SKM-1 treated with dmso at 0.1 percent for 144 hours (cell line): ENCODE measurements at regions not wholly inside any gene's neighbourhood (a gene's known extent, or its start where the extent isn't known, plus 50 kb on each side); places are given as distances from the start of the nearest gene placed in this dataset.
A peak's percentile ranks its signal among the peaks of the same experiment; 100 is the strongest.
"Not testable (repeated sequence)": the region's sequence is repeated elsewhere in the genome, so short reads cannot be mapped to it uniquely, and the experiment has no call there.

Source experiments
- DNase-seq: peaks from one replicate; lab custom pipeline; 2025; ENCODE audit not compliant: unreplicated experiment; lab: John Stamatoyannopoulos, UW

DNA sequence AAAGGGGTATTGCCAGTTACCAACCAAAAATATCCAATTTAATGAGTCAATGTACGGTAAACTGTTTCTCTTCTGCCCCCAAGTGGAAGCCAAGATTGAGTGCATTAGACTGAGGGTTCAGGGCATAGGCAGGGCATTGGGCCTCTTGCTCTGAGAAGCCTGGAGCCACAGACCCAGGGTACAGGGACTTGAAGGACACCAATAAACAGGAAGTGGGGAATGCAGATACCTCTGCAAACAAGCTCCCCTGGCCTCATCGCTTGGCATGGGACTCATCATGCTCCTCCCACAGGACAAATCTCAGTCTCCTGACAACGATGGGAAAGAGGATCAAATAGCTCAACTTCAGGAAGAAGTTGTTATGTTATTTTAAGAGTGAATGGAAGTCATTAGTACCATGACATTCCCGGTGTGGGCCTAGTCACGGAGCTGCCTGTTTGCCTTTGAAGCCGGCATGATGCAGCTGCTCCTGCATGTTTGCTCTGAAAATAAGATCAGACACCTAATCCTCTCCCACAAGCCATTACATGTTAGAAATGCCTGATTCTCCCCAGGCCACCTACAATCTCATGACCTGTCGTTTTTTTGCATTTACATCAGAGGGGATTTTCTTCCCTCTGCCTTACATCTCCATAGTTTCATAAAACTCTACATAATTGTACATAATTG, 224.2 kb downstream of the RCHY1 start:
- DNase-seq = peak; percentile 30

GRCh38 chr4:75287738-75288517, 226.3 kb downstream of the RCHY1 start:
- DNase-seq = no peak

DNA sequence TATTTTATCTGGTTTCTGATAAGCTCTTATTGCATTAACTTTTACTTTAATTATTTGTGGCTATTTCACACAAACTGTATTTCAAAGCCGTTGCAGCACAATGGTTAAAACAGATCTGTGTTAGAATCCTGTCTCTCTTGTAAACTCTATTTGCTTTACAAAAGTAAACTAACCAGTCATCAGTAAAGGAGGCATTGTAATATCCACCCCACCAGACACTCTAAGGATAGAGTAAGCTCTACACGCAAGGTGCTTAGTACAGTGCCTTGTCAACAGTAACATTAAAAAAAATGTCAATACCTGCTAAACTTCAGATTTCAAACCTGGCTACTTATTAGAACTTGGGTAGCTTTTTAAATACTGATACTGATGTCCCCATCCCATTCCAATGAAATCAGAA, 228.4 kb downstream of the RCHY1 start:
- no peak for DNase-seq

GRCh38 chr4:75284831-75285230, 229.4 kb downstream of the RCHY1 start:
- no peak for DNase-seq

- not testable (repeated sequence) for DNase-seq
Observed at GRCh38 chr4:75280461-75280860, 233.7 kb downstream of the RCHY1 start.

- no peak for DNase-seq
Observed at GRCh38 chr4:75259306-75259705, 254.9 kb downstream of the RCHY1 start.

- DNase-seq = no peak
Observed at GRCh38 chr4:75255261-75255660, 258.9 kb downstream of the RCHY1 start.

DNA sequence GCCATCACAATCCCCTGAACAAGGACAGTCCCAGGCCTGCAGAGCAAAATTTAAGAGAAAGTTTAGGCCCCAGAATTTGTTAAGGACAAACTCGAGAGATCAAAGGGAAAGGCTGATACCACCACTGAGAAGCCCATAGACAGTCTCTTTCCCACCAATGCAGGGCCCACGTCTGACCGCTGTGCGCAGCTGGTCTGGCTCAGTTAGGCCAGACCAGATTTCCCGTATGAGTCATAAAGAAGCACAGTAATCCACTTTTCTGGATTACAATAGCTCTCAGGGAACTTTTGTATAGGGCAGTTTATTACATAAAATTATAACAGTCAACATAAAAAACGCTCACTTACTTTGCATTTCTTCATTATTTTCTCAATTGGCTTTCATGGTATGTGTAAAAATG, 259.5 kb downstream of the RCHY1 start:
- DNase-seq = no peak

GRCh38 chr4:75253094-75253493, 261.1 kb downstream of the RCHY1 start:
- not testable (repeated sequence) for DNase-seq

DNA sequence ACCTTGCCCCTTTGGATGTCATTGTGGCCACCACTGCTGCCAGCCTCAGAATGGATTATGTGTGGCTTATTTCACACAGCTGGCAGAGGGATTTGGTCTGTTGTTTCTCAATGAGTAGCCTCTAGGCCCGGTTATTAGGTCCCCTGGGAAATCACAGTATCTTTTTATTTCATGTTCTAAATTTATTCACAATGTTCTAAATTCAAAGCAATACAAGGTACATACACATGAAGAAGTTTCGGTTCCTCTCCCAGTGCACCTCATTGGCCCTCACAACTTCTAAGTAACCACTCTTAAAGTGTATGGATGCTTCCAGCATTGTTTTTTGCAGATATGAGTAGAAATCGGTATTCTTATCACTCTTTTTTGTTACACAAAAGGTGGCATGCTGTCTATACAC, 262.7 kb downstream of the RCHY1 start:
- DNase-seq = no peak

GRCh38 chr4:75249739-75250138, 264.5 kb downstream of the RCHY1 start:
- DNase-seq = no peak

- DNase-seq = no peak
Observed at GRCh38 chr4:75248770-75249407, 265.3 kb downstream of the RCHY1 start.

DNA sequence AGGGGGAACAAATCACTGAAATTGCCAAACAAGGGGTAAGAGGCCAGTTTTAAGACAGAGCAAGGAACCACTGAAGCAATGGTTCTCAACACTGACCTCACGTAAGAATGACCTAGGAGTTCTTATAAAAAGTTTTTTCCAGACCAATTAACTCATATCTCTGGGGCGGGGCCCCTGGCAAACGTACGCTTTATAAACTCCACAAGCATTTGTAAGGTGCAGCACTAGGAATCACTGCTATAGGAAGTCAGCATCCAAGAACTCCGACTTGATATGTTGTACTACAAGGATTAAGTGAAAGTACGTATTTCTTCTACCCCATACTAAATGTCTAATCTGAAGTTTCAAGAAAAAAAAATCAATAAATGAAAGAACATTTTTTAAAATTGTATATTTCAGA, 269.9 kb downstream of the RCHY1 start:
- DNase-seq = no peak

DNA sequence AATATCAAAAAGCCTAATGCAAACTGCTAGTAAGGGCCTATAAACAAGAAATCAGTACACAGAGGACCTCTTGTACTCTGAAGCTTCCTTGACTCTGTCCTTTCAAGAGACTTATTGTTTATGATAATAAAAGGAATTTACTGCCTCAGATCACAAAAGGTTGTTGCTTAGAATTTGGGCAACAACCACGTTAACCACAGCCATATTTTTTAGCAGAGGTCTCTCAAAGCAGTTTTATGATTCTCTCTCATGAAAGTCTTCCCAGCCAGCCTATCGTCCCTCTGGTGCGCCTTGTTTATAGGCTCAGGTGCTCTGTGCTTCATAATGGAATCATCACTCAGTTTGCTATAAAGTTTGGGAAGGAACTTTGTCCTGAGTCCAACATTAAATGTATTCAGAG, 270.6 kb downstream of the RCHY1 start:
- DNase-seq = no peak

DNA sequence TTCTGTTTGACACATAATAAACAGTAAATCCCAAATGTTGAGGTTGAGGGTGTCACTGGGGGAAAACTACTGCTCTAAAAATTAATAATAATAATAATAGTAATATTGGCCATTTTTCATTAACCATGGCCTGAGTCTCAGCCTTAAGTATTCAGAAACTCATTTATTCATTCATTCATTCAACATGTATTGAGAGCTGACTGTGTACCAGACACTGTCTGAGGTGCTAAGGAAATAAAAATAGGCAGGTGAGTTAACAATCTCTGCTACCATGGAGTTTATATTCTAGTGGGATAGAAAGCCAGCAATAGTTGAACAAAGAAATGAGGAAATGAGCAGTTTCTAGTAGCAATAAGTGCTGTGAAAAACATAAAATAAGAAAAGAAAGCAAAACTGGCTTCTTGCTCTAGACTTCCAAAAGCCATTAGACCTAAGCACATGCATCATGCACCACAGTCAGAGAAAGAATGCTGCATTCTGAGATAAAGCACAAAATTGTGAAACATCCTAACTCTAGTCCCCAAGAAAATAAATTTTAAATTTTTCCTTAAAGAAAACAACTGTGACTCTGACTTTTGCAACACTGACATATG, 278.7 kb downstream of the RCHY1 start:
- no peak for DNase-seq

DNA sequence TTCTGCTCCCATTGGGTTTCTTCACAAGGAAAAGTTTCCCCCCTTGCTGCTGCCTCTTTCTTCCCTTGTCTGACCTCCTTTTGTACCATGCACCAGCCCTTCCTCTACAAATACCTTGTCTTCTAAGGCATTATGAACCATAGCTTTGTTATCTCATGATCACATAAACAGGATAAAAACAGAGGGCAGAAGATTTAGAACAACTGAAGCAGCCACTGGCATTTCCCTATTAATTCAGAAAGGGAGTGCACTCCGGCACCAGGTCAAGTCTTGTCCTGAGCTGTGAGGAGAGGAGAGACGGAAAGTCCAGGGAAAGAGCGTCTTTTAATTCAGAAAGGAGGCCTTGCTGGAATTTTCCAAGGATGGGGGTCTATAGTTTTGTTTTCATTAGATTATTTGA, 281.7 kb downstream of the RCHY1 start:
- DNase-seq = no peak

DNA sequence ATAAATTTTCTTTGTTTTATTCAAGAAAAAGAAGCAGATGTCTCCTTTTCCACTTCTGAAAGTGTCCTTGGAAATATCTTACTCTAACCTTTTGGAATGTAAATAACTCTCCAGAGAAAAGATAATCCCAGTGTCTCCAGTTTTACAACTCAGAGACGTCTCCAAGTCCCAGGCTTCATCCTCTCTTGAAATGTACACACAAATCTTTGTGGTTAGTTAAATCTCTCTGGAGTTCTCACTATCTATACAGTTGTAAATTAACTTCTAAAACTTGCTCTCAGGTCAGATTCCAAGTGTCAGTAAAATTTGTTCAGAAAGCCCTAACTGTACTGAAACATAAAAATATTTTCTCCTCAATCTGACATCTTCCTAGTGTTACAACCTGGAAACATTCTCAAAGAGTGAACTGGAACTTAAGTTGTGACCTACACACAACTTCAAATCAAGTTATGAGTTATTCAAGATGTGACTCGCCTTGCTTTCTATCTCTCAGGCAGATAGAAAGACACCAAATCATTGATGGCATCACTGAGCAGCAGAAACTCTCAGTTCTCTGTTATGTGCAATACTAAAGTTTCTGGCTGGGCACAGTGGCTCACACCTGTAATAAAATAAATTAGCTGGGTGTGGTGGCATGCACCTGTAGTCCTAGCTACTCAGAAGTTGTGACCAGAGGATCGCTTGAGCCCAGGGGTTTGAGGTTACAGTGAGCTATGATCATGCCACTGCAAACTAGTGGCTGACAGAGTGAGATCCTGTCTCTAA, 284.2 kb downstream of the RCHY1 start:
- DNase-seq = no peak

- no peak for DNase-seq
Observed at GRCh38 chr4:75213480-75213879, 280.6 kb downstream of the PARM1 start.

GRCh38 chr4:75211422-75211821, 278.5 kb downstream of the PARM1 start:
- DNase-seq = no peak

- no peak for DNase-seq
Observed at GRCh38 chr4:75207902-75208301, 275.0 kb downstream of the PARM1 start.

GRCh38 chr4:75195111-75195510, 262.2 kb downstream of the PARM1 start:
- no peak for DNase-seq
